Sigmoid colon (tissue), 4 donors: ENCODE measurements at regions not wholly inside any gene's neighbourhood (a gene's known extent, or its start where the extent isn't known, plus 50 kb on each side); places are given as distances from the start of the nearest gene placed in this dataset.

Experiments used
- EP300 ChIP-seq, 4 donors: sonication (generic); formaldehyde crosslinking; IDR thresholded peaks; one replicate each; pipeline ENCODE4 v1.6.1; 2017; ENCODE audit warnings: antibody characterized with exemption in 4 of 4
- POLR2A ChIP-seq, 2 donors: fragments of 450-650 bp; IDR thresholded peaks; one replicate each; pipeline ENCODE4 v1.6.1; 2016; ENCODE audit warnings: antibody characterized with exemption in 2 of 2, mild to moderate bottlenecking in 2 of 2, moderate library complexity in 2 of 2
- POLR2AphosphoS5 ChIP-seq, 4 donors: sonication (generic); formaldehyde crosslinking; IDR thresholded peaks; one replicate each; pipeline ENCODE4 v1.6.1; 2017; ENCODE audit warnings: antibody characterized with exemption in 4 of 4
- TF ChIP-seq, protein P1 (sequence below), 4 experiments: fragments of 450-650 bp in 3 of 4; fragments of 200-600 bp in 1 of 4; IDR thresholded peaks; one replicate each; pipeline ENCODE4 v1.5.1; 2016 to 2019; ENCODE audit warnings: antibody characterized with exemption in 4 of 4, mild to moderate bottlenecking in 3 of 4, moderate library complexity in 2 of 4

GRCh38 chr14:86940106-86940505 is 1052.9 kb downstream of the GALC start:
- TF ChIP-seq, protein P1, sequence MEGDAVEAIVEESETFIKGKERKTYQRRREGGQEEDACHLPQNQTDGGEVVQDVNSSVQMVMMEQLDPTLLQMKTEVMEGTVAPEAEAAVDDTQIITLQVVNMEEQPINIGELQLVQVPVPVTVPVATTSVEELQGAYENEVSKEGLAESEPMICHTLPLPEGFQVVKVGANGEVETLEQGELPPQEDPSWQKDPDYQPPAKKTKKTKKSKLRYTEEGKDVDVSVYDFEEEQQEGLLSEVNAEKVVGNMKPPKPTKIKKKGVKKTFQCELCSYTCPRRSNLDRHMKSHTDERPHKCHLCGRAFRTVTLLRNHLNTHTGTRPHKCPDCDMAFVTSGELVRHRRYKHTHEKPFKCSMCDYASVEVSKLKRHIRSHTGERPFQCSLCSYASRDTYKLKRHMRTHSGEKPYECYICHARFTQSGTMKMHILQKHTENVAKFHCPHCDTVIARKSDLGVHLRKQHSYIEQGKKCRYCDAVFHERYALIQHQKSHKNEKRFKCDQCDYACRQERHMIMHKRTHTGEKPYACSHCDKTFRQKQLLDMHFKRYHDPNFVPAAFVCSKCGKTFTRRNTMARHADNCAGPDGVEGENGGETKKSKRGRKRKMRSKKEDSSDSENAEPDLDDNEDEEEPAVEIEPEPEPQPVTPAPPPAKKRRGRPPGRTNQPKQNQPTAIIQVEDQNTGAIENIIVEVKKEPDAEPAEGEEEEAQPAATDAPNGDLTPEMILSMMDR (IDR thresholded peaks at IDR 0.05) = no peak
- no peak for TF ChIP-seq POLR2A (IDR thresholded peaks at IDR 0.05)
- no peak for TF ChIP-seq POLR2AphosphoS5 (IDR thresholded peaks at IDR 0.05)
- no peak for TF ChIP-seq EP300 (IDR thresholded peaks at IDR 0.05)
